HG03060 (cell line): ENCODE measurements at regions not wholly inside any gene's neighbourhood (a gene's known extent, or its start where the extent isn't known, plus 50 kb on each side); places are given as distances from the start of the nearest gene placed in this dataset.

ENCODE experiments used
- ATAC-seq: cut with Tn5 transposase; IDR thresholded peaks from one replicate; pipeline ENCODE4 v1.9.1; 2021; ENCODE audit warnings: low read depth, moderate number of reproducible peaks; ENCODE audit not compliant: unreplicated experiment

DNA sequence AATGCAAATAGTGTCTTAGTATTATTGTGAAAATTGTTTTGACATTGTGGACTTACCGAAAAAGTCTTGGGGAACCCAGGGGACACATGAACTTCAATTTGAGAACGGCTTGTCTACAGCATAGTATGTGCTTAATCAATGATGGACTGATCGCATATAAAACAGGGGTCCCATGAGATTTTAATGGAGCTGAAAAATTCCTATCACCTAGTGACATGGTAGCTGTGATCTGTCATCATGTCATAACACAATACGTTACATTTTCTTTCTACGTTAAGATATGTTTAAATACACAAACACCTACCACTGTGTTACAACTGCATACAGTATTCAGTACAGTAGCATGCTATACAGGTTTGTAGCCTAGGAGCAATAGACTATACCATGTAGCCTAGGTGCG, 153.3 kb upstream of the FOXD3 start:
- ATAC-seq = no peak

DNA sequence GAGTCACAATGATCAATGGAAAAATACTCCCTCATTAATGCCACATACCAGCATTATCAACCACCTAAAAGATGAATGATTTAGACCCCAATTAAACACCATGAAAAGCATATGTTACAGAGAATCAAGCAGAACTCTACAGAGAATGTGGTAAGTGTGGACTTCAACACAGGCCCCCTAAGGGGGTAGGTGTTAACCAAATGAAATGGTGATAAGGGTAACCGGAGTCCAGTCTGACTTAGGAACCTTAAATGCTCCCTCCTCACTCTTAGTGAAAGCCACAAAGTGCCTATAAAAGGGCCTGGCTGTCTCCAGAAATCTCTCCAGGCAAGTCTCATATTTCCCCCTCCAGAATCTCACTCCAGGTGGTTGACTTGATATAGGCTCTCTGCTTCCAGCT, 149.2 kb upstream of the FOXD3 start:
- no peak for ATAC-seq

DNA sequence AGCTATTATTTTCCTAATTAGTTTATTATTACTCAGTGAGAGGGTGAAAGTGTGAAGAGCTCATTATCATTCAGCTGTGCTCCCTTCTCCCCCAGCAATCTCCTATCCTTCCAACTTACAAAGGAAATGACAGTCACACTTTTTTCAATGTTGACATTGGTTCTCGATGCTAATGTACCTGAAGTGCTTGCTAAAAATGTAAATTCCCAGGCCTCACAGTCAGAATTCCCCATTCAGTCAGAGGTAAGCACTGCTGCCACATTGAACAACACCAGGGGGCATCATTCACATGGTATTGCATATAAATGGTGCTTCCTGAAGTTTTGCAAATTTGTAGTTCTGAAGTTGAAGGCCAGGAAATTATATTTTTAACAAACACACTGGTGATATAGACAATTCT, 132.7 kb upstream of the FOXD3 start:
- no peak for ATAC-seq

DNA sequence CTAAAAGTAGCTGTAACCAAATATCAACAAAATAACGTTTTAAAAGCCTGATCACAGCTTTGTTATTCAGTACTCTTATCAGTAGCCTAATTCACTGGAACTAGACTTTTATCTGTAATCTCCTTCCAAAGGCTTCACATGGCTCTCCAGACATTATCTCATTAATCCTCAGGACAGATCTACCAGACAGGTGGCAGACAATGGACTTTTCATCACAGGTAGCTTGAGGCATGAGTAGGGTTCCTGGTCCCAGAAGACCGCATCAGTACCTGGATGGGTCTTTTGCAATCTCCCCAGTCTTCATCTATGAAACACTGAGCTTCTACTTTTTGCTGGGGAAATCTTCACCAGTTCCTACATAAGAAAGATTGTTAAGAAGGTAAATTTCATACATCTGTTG, 132.2 kb upstream of the FOXD3 start:
- ATAC-seq = no peak

DNA sequence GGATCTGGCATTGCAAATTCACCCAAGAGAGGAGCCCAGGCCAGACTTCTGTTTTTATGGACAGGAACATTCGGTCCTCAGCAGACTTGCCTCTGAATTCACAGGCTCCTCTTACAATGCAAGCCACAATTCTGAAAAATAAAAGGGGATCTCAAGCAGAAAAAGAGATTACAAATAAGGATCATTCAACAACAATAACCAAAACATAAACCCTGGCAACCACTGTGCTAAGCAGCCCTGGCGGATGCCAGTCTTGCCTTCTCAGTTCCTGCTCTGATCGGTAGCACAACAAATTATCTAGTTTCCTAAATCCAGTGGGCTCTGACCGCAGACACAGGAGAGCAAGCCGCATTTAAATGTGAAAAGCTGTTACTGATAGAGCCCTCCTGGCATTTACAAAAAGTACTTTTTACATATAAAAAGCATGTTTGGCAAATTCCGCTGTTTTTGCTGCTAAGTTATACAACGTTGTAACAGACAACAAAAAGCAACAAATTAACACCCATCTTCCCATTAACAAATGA, 123.4 kb upstream of the FOXD3 start:
- ATAC-seq = no peak

DNA sequence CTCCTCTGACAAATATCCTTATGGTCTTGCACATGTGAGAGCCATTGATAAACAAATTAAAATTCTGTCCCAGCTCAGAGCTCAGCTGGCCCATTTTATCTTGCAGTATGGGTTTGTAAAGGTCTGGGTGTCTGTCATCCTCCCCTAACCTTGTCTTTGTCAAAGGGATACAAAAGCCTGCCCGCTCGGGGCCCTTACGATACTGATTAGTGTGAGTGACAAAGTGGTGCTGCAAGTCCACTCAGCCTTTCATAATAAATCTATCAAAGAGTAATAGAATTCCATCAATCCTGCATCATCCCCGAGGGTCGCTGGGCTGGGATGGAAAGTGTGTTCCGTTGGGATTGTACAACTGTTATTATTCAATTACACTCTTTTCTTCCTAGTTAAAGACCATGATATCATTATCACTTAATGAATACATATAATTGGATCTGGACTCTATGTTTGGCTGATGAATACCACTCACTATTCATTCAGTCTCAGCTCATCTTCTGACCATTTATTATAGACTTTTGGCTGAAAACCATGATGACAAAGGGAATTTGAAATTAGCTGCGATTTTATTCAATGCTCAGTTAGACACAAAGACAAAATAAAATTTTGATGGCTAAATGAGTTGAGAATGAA, 122.5 kb upstream of the FOXD3 start:
- no peak for ATAC-seq

DNA sequence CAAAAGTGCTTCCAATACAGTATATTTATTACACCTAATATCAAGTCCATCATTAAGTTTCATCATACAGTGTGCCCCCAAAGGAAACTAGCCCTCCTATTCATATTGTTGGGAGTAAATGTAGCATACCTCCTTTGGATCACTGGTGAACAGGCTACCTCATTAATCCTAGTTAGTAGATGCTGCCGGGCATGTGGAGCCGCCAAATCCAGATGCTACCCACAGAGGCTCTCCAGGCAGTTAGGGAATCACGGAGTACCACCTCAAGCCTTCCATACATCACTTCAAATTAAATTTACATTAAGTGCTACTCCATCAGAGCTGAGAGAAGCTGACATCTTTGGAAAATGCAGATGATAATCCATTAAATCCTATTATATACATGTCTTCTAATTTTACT, 121.7 kb upstream of the FOXD3 start:
- ATAC-seq = no peak

DNA sequence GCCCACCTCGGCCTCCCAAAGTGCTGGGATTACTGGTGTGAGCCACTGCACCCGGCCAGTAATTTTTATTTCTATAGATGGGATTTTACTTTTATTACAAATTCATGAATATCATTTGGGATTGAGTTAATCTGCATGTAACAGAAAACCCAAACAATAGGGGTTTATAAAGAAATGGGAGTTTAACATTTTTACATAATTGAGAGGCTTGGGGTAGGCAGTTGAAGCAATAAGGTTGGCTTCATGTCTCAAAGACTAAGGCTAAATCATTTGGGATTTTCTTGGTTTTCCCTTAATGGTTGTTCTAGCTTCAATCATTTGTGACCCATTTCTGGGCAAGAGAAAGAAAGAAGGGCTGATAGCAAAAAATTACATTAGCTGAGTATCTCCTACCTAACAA, 118.7 kb upstream of the FOXD3 start:
- ATAC-seq = no peak

DNA sequence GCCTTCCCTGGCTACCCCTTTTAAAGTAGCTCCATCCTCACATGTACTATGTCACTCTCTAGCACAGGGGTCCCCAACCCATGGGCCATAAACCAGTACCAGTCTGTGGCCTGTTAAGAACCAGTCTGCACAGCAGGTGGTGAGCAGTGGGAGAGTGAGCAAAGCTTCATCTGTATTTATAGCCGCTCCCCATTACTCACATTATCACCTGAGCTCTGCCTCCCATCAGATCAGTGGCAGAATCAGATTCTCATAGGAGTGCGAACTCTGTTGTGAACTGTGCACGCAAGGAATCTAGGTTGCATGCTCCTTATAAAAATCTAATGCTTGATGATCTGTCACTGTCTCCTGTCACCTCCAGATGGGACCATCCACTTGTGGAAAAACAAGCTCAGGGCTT, 116.6 kb upstream of the FOXD3 start:
- no peak for ATAC-seq

DNA sequence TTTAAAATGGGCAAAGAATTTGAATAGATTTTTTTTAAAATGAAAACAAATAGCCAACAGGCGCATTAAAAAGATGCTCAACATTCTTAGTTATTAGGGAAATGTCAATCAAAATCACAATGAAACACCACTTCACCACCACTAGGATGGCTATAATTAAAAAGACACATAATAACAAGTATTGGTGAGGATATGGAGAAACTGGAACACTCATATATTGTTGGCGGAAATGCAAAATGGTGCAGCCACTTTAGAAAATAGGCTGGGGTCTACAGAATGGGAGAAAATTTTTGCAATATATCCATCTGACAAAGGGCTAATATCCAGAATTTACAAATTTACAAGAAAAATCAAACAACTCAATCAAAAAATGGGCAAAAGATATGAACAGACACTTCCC, 107.8 kb upstream of the FOXD3 start:
- no peak for ATAC-seq

DNA sequence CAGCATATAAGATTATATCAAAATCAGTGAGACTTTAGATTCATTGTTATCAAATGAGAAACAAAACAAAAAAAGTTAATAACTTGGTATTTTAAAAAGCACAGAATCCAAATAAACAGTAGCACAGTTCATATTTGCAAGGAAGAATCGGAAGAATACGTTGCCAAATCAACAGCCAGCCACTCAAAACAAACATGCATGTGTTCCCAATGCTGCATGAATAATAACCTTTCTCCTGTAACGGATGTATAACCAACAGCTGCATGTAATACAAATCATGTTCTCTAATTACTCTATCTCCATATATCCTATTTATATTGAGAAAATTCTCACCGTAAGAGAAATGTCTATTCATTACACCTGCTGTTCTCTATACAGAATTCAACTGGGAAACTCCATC, 98.9 kb upstream of the FOXD3 start:
- ATAC-seq = no peak

DNA sequence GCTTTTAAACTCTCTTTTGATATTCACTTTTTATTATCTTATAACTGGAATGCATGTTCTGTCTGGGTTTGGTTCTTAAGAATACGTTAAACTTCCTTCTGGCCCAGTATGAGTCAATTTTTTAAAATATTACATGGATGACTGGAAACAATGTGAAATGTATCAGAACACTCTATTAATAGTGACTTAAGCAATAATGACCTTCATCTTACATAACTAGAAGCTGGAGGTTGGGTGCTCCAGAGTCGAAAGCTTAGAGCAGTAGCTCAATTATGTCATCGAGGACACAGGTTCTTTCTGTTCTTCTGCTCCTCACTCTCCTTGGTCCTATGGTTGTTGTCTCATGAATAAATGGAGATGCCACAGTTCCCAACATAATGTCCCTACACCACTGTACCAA, 91.6 kb upstream of the FOXD3 start:
- ATAC-seq = no peak

DNA sequence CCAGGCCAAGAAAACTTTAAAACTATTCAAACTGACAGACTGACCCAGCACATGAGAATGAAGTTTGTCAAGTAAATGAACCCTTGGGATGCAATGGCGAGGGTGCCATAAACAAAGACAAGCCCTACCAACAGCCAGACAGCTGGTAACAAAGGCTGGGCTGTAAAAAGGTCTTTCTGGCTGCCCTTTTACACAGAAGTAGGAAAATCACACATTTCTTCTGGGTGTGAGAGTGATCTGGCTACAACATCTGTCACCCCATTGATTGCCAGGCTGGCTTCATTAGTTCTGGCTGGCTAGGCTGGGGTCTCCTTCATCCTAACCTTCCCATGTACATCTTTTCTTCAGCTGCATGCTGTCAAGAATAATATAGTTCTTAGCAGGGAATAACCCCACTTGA, 83.6 kb upstream of the FOXD3 start:
- no peak for ATAC-seq

DNA sequence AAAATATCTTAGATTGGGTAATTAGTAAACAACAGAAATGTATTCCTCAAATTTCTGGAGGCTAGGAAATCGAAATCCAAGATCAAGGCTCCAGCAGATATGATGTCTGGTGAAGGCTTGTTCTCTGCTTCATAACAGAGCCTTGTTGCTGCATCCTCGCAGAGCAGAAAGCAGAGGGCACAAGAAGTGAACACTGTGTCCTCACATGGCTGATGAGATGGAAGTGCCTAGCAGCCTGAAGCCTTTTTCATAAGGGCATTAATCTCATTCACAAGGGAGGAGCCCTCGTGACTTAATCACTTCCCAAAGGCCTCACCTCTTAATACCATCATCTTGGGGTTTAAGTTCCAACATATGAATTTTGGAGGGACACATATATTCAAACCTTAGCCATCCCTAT, 77.2 kb upstream of the FOXD3 start:
- ATAC-seq = no peak

DNA sequence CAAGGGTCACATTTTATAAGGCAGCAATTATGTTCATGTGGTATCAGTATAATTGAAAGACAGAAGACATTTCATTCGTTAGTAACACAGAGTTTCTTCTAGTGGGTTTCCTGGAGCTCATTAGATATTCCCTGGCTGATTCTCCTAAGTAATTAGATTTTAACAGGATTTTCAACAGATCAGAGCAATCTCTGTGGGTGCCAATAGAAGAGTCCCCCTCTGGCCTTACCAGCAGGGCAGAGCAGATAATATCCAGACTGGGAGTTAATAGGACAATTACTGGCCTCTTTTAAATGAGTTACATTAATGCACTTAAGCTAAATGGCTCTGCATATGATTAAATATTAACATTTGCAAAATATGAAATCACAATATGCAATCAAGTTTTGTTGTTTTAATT, 74.2 kb upstream of the FOXD3 start:
- ATAC-seq = no peak

DNA sequence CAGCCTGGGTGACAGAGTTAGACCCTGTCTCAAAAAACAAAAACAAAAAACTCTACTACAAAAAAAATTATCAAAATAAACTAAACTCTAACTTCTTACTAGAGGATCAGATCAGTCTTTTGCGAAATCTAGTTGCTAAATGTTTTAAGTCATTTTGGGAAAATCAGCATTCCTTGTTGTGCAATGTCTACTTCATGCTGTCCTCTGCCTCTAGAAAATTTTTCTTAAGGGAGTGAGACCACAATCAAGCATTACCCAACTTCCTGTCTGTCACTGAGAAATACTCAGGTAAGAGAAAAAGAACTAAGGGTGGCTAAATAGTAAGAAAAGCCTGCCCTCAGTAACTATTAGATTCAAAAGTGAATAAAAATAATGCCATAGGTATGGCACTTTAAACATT, 67.2 kb upstream of the FOXD3 start:
- ATAC-seq = no peak

DNA sequence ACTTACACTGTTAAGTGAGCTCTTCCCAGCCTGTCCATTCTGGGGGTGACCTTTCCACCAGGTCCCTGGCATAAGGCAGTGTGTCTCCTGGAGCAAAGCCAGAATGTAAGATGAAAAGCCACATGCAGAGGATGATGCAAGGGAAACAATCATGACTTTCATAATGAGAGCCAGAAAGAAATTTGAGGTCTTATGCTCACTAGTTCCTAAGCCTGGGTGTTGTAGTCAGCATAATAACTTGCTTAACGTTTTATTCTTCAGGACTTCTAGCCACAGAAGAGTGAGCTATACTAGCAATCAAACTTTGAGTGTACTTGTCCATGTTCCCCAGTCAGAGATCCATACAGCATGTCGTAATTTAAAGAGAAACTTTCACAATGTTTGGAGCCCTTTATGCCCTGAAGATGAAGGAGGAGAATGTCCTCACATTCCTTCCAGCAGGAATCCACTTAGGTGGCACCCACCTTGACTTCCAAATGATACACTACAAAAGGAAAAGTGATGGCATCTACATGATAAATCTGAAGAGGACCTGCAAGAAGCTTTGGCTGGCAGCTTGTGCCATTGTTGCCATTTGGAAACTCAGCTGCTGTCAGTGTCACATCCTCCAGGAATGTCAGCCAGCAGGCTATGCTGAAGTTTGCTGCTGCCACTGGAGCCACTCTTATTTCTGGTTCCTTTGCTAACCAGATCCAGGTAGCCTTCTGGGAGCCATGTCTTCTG, 60.5 kb upstream of the FOXD3 start:
- ATAC-seq = no peak

DNA sequence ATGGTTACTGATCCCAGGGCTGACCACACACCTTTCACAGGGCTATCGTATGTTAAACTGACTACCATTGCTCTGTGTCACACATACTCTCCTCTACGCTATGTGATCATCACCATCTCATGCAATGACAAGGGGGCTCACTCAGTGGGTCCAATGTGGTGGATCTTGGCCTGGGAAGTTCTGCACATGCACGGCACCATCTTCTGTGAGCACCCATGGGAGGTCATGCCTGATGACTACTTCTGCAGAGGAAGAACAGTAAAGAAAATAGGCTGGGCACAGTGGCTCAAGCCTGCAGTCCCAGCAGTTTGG, 60.0 kb upstream of the FOXD3 start:
- no peak for ATAC-seq

DNA sequence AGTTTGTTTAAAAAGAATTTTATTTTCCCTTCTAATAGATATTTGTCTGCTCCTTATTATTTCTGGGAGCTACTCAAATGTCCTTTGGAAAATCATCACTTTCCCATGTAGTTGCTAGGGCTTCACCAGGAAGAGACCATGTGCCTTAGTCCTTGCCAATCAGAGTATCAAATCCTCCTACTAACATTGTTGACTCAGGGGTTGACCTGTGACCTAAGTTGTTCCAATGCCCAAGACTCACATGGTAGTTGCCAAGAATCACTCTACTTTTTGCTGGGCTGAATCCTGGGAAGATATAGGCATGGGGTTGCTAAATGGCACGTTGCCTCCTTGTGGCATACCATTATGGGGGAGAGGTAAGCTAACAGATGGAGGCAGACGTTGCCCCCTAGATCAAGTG, 58.2 kb upstream of the FOXD3 start:
- ATAC-seq = no peak

DNA sequence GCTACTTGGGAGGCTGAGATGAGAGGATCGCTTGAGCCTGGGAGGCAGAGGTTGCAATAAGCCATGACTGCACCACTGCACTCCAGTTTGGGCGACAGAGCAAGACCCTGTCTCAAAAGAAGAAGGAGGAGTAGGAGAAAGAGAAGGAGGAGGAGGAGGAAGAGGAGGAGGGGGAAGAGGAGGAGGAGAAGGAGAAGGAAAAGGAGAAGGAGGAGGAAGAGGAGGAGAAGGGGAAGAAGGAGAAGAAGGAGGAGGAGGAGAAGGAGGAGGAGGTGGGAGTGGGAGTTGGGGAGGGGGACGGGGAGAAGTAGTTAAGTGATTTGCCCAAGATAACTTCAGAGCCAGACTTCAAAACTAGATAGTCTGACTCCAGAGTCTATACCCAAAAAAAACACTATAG, 55.5 kb upstream of the FOXD3 start:
- ATAC-seq = no peak

DNA sequence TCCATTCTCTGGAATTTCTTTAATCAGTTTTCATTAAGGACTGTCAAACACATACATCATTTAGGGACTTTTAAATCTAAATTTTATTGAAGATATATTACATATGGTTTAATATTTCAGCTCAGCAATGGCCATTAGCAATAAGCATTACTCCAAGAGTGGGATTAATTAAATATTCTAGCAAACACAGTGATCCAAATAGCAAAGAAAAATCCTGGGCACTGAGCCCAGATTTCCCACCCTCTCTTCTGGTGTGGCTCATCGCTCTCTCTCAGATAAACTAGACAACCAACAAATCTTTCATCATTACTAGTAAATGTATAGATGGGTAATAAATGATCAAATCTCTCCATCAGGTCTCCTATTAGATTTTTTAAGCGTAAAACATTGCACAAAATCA, 53.5 kb upstream of the FOXD3 start:
- ATAC-seq = no peak

DNA sequence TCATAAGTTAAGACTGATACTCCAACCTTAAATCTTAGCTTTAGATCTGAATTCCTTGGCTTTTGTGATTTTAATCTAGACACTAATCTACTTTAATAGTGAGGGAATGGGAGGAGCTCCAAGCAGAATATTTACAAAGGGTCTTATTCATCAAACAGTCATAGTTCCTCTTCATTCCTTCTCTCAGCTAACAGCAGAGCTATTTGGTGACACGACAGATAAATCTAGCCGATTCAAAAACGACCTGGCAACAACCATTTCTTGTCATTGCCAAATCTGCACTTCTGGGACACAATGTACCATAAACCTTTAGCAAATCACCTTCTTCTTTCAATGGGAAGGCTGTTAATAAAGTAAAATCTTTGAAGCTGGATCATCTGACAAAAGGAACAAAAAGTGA, 52.8 kb upstream of the FOXD3 start:
- no peak for ATAC-seq
